GM21367 (cell line): ENCODE measurements at regions not wholly inside any gene's neighbourhood (a gene's known extent, or its start where the extent isn't known, plus 50 kb on each side); places are given as distances from the start of the nearest gene placed in this dataset.

Experiments
- ATAC-seq: cut with Tn5 transposase; IDR thresholded peaks from one replicate; pipeline ENCODE4 v1.9.1; 2021; ENCODE audit not compliant: unreplicated experiment

GRCh38 chr6:145483191-145483996 lies 251.9 kb downstream of the EPM2A start:
- no peak for ATAC-seq

GRCh38 chr6:145485288-145485687 lies 250.0 kb downstream of the EPM2A start:
- no peak for ATAC-seq

GRCh38 chr6:145486306-145486705 lies 249.0 kb downstream of the EPM2A start:
- ATAC-seq, result no peak

- no peak for ATAC-seq
Observed at GRCh38 chr6:145489583-145489982, 245.7 kb downstream of the EPM2A start.

GRCh38 chr6:145490068-145490467 lies 245.3 kb downstream of the EPM2A start:
- no peak for ATAC-seq

GRCh38 chr6:145491126-145491525 lies 244.2 kb downstream of the EPM2A start:
- no peak for ATAC-seq

- ATAC-seq, result no peak
Observed at GRCh38 chr6:145497006-145497405, 238.3 kb downstream of the EPM2A start.

- no peak for ATAC-seq
Observed at GRCh38 chr6:145498425-145498824, 236.9 kb downstream of the EPM2A start.

- no peak for ATAC-seq
Observed at GRCh38 chr6:145502416-145502815, 232.9 kb downstream of the EPM2A start.

GRCh38 chr6:145506136-145506535 lies 229.2 kb downstream of the EPM2A start:
- no peak for ATAC-seq

- no peak for ATAC-seq
Observed at GRCh38 chr6:145506565-145506964, 228.8 kb downstream of the EPM2A start.

GRCh38 chr6:145507239-145507638 lies 228.1 kb downstream of the EPM2A start:
- no peak for ATAC-seq

GRCh38 chr6:145508107-145508506 lies 227.2 kb downstream of the EPM2A start:
- no peak for ATAC-seq

- no peak for ATAC-seq
Observed at GRCh38 chr6:145517492-145517891, 217.8 kb downstream of the EPM2A start.

GRCh38 chr6:145525038-145525437 lies 210.3 kb downstream of the EPM2A start:
- no peak for ATAC-seq

GRCh38 chr6:145529582-145529981 lies 205.7 kb downstream of the EPM2A start:
- ATAC-seq, result no peak

GRCh38 chr6:145530454-145530853 lies 204.9 kb downstream of the EPM2A start:
- ATAC-seq, result no peak

- no peak for ATAC-seq
Observed at GRCh38 chr6:145531032-145531431, 204.3 kb downstream of the EPM2A start.

- ATAC-seq, result no peak
Observed at GRCh38 chr6:145531822-145532221, 203.5 kb downstream of the EPM2A start.

- ATAC-seq, result no peak
Observed at GRCh38 chr6:145532361-145532760, 203.0 kb downstream of the EPM2A start.

GRCh38 chr6:145534989-145535388 lies 200.3 kb downstream of the EPM2A start:
- ATAC-seq, result no peak

- ATAC-seq, result no peak
Observed at GRCh38 chr6:145538989-145539388, 196.3 kb downstream of the EPM2A start.

- ATAC-seq, result no peak
Observed at GRCh38 chr6:145539831-145540230, 195.5 kb downstream of the EPM2A start.
